ENCODE measurements at regions not wholly inside any gene's neighbourhood (a gene's known extent, or its start where the extent isn't known, plus 50 kb on each side); places are given as distances from the start of the nearest gene placed in this dataset.

DNA sequence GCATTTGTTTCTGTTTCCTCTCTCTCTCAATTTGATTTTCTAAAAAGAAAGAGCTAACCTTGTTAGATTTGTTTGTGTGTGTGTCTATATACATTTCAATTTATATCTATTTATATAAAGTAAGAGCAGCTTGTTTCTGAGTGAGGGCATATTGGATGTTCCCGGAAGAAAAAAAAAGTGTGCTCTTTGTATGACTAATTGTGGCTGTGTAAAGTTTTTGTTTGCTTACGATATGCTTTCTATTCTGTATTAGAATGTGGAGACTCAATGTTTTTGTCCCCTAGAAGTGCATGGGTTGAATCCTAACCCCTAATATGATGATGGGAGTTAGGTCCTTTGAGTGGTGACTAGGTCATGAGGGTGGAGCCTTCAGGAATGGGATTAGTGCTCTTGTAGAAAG is 66.6 kb upstream of the C1QTNF9B start:
- TF ChIP-seq, protein P1, sequence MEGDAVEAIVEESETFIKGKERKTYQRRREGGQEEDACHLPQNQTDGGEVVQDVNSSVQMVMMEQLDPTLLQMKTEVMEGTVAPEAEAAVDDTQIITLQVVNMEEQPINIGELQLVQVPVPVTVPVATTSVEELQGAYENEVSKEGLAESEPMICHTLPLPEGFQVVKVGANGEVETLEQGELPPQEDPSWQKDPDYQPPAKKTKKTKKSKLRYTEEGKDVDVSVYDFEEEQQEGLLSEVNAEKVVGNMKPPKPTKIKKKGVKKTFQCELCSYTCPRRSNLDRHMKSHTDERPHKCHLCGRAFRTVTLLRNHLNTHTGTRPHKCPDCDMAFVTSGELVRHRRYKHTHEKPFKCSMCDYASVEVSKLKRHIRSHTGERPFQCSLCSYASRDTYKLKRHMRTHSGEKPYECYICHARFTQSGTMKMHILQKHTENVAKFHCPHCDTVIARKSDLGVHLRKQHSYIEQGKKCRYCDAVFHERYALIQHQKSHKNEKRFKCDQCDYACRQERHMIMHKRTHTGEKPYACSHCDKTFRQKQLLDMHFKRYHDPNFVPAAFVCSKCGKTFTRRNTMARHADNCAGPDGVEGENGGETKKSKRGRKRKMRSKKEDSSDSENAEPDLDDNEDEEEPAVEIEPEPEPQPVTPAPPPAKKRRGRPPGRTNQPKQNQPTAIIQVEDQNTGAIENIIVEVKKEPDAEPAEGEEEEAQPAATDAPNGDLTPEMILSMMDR (IDR thresholded peaks at IDR 0.05), result no peak
- TF ChIP-seq EZH2 (IDR thresholded peaks at IDR 0.05; ENCODE audit: borderline replicate concordance, insufficient read depth, low read depth, low read length, poor library complexity, severe bottlenecking), result no peak
